Mesendoderm (in vitro differentiated cells): ENCODE measurements at regions not wholly inside any gene's neighbourhood (a gene's known extent, or its start where the extent isn't known, plus 50 kb on each side); places are given as distances from the start of the nearest gene placed in this dataset.
"Not testable (repeated sequence)": the region's sequence is repeated elsewhere in the genome, so short reads cannot be mapped to it uniquely, and the experiment has no call there.

Experiments used
- DNase-seq: peaks from one replicate; pipeline ENCODE4 v3.0.0; 2013
- H2AK5ac ChIP-seq: 2 replicates; pipeline ENCODE4 v1.6.1; 2013; ENCODE audit warnings: low read length, inconsistent platforms
- H2BK120ac ChIP-seq: 2 replicates; pipeline ENCODE4 v1.6.1; 2013; ENCODE audit warnings: low read depth, mild to moderate bottlenecking, low read length, moderate library complexity, mixed read lengths
- H2BK15ac ChIP-seq: replicated peaks from 2 replicates; pipeline ENCODE4 v1.6.1; 2013; ENCODE audit warnings: low read depth, mild to moderate bottlenecking, moderate library complexity
- H2BK5ac ChIP-seq: 2 replicates; pipeline ENCODE4 v1.6.1; 2013; ENCODE audit warnings: low read length, inconsistent platforms
- H3K18ac ChIP-seq: 2 replicates; pipeline ENCODE4 v1.6.1; 2013; ENCODE audit warnings: mild to moderate bottlenecking, low read length, mixed read lengths
- H3K23ac ChIP-seq: one replicate; pipeline ENCODE4 v1.6.1; 2013; ENCODE audit warnings: low read length
- H3K27ac ChIP-seq: 2 replicates; pipeline ENCODE4 v1.5.1; 2013; ENCODE audit warnings: low read depth, mild to moderate bottlenecking, inconsistent platforms, low read length, moderate library complexity
- H3K27me3 ChIP-seq: 2 replicates; pipeline ENCODE4 v1.6.1; 2013; ENCODE audit warnings: low read length, control low read depth, mild to moderate bottlenecking, inconsistent platforms; ENCODE audit not compliant: insufficient read depth, poor library complexity
- H3K36me3 ChIP-seq: 2 replicates; pipeline ENCODE4 v1.6.1; 2013; ENCODE audit warnings: low read length, inconsistent platforms; ENCODE audit not compliant: control insufficient read depth, insufficient read depth
- H3K4ac ChIP-seq: one replicate; pipeline ENCODE4 v1.6.1; 2013; ENCODE audit warnings: low read depth, mild to moderate bottlenecking, low read length, moderate library complexity
- H3K4me1 ChIP-seq: 2 replicates; pipeline ENCODE4 v1.6.1; 2013; ENCODE audit warnings: low read depth, low read length, inconsistent platforms; ENCODE audit not compliant: control insufficient read depth
- H3K4me2 ChIP-seq: 2 replicates; pipeline ENCODE4 v1.6.1; 2013; ENCODE audit warnings: low read length
- H3K4me3 ChIP-seq: 2 replicates; pipeline ENCODE4 v1.5.1; 2013; ENCODE audit warnings: mild to moderate bottlenecking, low read length
- H3K56ac ChIP-seq: one replicate; pipeline ENCODE4 v1.6.1; 2013; ENCODE audit warnings: low read length
- H3K79me1 ChIP-seq: 2 replicates; pipeline ENCODE4 v1.6.1; 2013; ENCODE audit warnings: low read length, inconsistent platforms
- H3K79me2 ChIP-seq: 2 replicates; pipeline ENCODE4 v1.6.1; 2013; ENCODE audit warnings: mild to moderate bottlenecking, low read length; ENCODE audit not compliant: control insufficient read depth, insufficient read depth
- H3K9ac ChIP-seq: 2 replicates; pipeline ENCODE4 v1.6.1; 2013; ENCODE audit warnings: low read length, inconsistent platforms
- H4K5ac ChIP-seq: one replicate; pipeline ENCODE4 v1.6.1; 2013; ENCODE audit warnings: low read length
- H4K8ac ChIP-seq: one replicate; pipeline ENCODE4 v1.6.1; 2013; ENCODE audit warnings: low read depth, mild to moderate bottlenecking, control low read depth, low read length, moderate library complexity
- WGBS: extraction: QIAGEN DNeasy Blood & Tissue Kit; methylation state at CpG from one replicate; pipeline ENCODE4 v1.1.7; 2013; ENCODE audit warnings: low lambda C conversion rate, missing lambda C conversion rate; ENCODE audit not compliant: insufficient coverage; ENCODE audit errors: extremely low coverage; 5-methylcytosine and 5-hydroxymethylcytosine counted together

GRCh38 chr3:61410358-61410757 lies 151.0 kb upstream of the PTPRG start:
- H3K56ac ChIP-seq, DNase-seq, H3K27ac ChIP-seq, H3K79me2 ChIP-seq, H2BK5ac ChIP-seq, H4K8ac ChIP-seq, H3K27me3 ChIP-seq, H3K9ac ChIP-seq, H3K36me3 ChIP-seq, H3K4ac ChIP-seq, H3K4me1 ChIP-seq, H3K4me3 ChIP-seq, H3K23ac ChIP-seq, H3K18ac ChIP-seq, H2BK120ac ChIP-seq, H2BK15ac ChIP-seq, H3K79me1 ChIP-seq, H3K4me2 ChIP-seq, H2AK5ac ChIP-seq, H4K5ac ChIP-seq: not testable (repeated sequence)
- WGBS, result no CpG with 5 or more reads among the region's 4 CpGs

GRCh38 chr3:61411009-61411662 lies 150.2 kb upstream of the PTPRG start:
- H3K4me1 ChIP-seq, result no peaks in the 10 kb centered on the region
- no peak overlapping the region for H2BK5ac ChIP-seq
- no peak overlapping the region for H3K4me3 ChIP-seq
- H2BK120ac ChIP-seq, result no peak overlapping the region
- no peak for DNase-seq
- H3K23ac ChIP-seq, result no peak overlapping the region
- no peak overlapping the region for H4K5ac ChIP-seq
- H4K8ac ChIP-seq, result no peak overlapping the region
- WGBS, result no CpG with 5 or more reads among the region's 3 CpGs
- no peak overlapping the region for H3K9ac ChIP-seq
- no peak overlapping the region for H2AK5ac ChIP-seq
- no peak overlapping the region for H3K4ac ChIP-seq
- no peak overlapping the region for H3K56ac ChIP-seq
- H2BK15ac ChIP-seq, result no peak overlapping the region
- H3K79me1 ChIP-seq, result no peaks in the 10 kb centered on the region
- H3K4me2 ChIP-seq, result no peak overlapping the region
- H3K79me2 ChIP-seq, result no peaks in the 10 kb centered on the region
- H3K36me3 ChIP-seq, result no peaks in the 10 kb centered on the region
- H3K27ac ChIP-seq, result no peak overlapping the region
- H3K27me3 ChIP-seq, result no peaks in the 10 kb centered on the region
- no peak overlapping the region for H3K18ac ChIP-seq

- no peak overlapping the region for H2BK120ac ChIP-seq
- H3K27ac ChIP-seq, result no peak overlapping the region
- no peak overlapping the region for H3K4me2 ChIP-seq
- no peaks in the 10 kb centered on the region for H3K79me1 ChIP-seq
- no peaks in the 10 kb centered on the region for H3K79me2 ChIP-seq
- no peak overlapping the region for H3K23ac ChIP-seq
- no peaks in the 10 kb centered on the region for H3K27me3 ChIP-seq
- no peak overlapping the region for H2BK5ac ChIP-seq
- H4K5ac ChIP-seq, result no peak overlapping the region
- H3K4me1 ChIP-seq, result no peaks in the 10 kb centered on the region
- H3K18ac ChIP-seq, result no peak overlapping the region
- H3K9ac ChIP-seq, result no peak overlapping the region
- DNase-seq, result no peak
- H3K36me3 ChIP-seq, result no peaks in the 10 kb centered on the region
- WGBS, result no CpG with 5 or more reads among the region's 4 CpGs
- no peak overlapping the region for H2BK15ac ChIP-seq
- no peak overlapping the region for H3K4me3 ChIP-seq
- no peak overlapping the region for H4K8ac ChIP-seq
- H3K56ac ChIP-seq, result no peak overlapping the region
- H3K4ac ChIP-seq, result no peak overlapping the region
- H2AK5ac ChIP-seq, result no peak overlapping the region
Measured at GRCh38 chr3:61414456-61414855, 146.9 kb upstream of the PTPRG start.

- H3K79me2 ChIP-seq, result no peaks in the 10 kb centered on the region
- no CpG with 5 or more reads among the region's 2 CpGs for WGBS
- DNase-seq, result no peak
- H3K4me1 ChIP-seq, result no peaks in the 10 kb centered on the region
- no peak overlapping the region for H4K5ac ChIP-seq
- H2AK5ac ChIP-seq, result no peak overlapping the region
- H2BK15ac ChIP-seq, result no peak overlapping the region
- no peak overlapping the region for H3K23ac ChIP-seq
- no peaks in the 10 kb centered on the region for H3K79me1 ChIP-seq
- H4K8ac ChIP-seq, result no peak overlapping the region
- no peak overlapping the region for H3K4me3 ChIP-seq
- H3K27me3 ChIP-seq, result no peaks in the 10 kb centered on the region
- no peaks in the 10 kb centered on the region for H3K36me3 ChIP-seq
- no peak overlapping the region for H2BK5ac ChIP-seq
- H2BK120ac ChIP-seq, result no peak overlapping the region
- no peak overlapping the region for H3K27ac ChIP-seq
- H3K56ac ChIP-seq, result no peak overlapping the region
- H3K4ac ChIP-seq, result no peak overlapping the region
- no peak overlapping the region for H3K9ac ChIP-seq
- no peak overlapping the region for H3K4me2 ChIP-seq
- no peak overlapping the region for H3K18ac ChIP-seq
Measured at GRCh38 chr3:61415201-61415600, 146.2 kb upstream of the PTPRG start.

- H2BK5ac ChIP-seq, result no peak overlapping the region
- no peak overlapping the region for H3K23ac ChIP-seq
- no peak for DNase-seq
- H3K27me3 ChIP-seq, result no peaks in the 10 kb centered on the region
- no peaks in the 10 kb centered on the region for H3K79me2 ChIP-seq
- no peak overlapping the region for H2AK5ac ChIP-seq
- H3K4ac ChIP-seq, result no peak overlapping the region
- H3K4me2 ChIP-seq, result no peak overlapping the region
- no peaks in the 10 kb centered on the region for H3K36me3 ChIP-seq
- no peak overlapping the region for H3K27ac ChIP-seq
- no peak overlapping the region for H3K9ac ChIP-seq
- H3K56ac ChIP-seq, result no peak overlapping the region
- WGBS, result no CpG with 5 or more reads among the region's 1 CpG
- no peak overlapping the region for H3K18ac ChIP-seq
- H4K5ac ChIP-seq, result no peak overlapping the region
- no peaks in the 10 kb centered on the region for H3K4me1 ChIP-seq
- H2BK120ac ChIP-seq, result no peak overlapping the region
- no peak overlapping the region for H2BK15ac ChIP-seq
- no peaks in the 10 kb centered on the region for H3K79me1 ChIP-seq
- H3K4me3 ChIP-seq, result no peak overlapping the region
- H4K8ac ChIP-seq, result no peak overlapping the region
Measured at GRCh38 chr3:61416618-61417017, 144.8 kb upstream of the PTPRG start.

GRCh38 chr3:61417352-61417751 lies 144.0 kb upstream of the PTPRG start:
- WGBS, result no CpG with 5 or more reads among the region's 2 CpGs
- no peaks in the 10 kb centered on the region for H3K79me2 ChIP-seq
- no peak overlapping the region for H3K4me2 ChIP-seq
- no peaks in the 10 kb centered on the region for H3K79me1 ChIP-seq
- no peak overlapping the region for H2BK15ac ChIP-seq
- H2BK120ac ChIP-seq, result no peak overlapping the region
- H2AK5ac ChIP-seq, result no peak overlapping the region
- DNase-seq, result no peak
- H3K9ac ChIP-seq, result no peak overlapping the region
- H3K4me1 ChIP-seq, result no peaks in the 10 kb centered on the region
- no peaks in the 10 kb centered on the region for H3K27me3 ChIP-seq
- no peak overlapping the region for H3K23ac ChIP-seq
- no peaks in the 10 kb centered on the region for H3K36me3 ChIP-seq
- no peak overlapping the region for H3K18ac ChIP-seq
- no peak overlapping the region for H4K5ac ChIP-seq
- H3K4ac ChIP-seq, result no peak overlapping the region
- H4K8ac ChIP-seq, result no peak overlapping the region
- H3K4me3 ChIP-seq, result no peak overlapping the region
- H2BK5ac ChIP-seq, result no peak overlapping the region
- H3K27ac ChIP-seq, result no peak overlapping the region
- H3K56ac ChIP-seq, result no peak overlapping the region
